ENCODE measurements at regions not wholly inside any gene's neighbourhood (a gene's known extent, or its start where the extent isn't known, plus 50 kb on each side); places are given as distances from the start of the nearest gene placed in this dataset.

GRCh38 chr10:57362811-57363210, 904.9 kb downstream of the IPMK start:
- intact Hi-C loops (cut with DNase I, micrococcal nuclease), result no loop called here
- Mint-ChIP-seq H3K4me3 (no peak overlapping the region), H3K27me3 (no peaks in the 10 kb centered on the region), H3K36me3 (ENCODE audit: low read depth) (no peaks in the 10 kb centered on the region), H3K4me1 (ENCODE audit: low read depth) (no peaks in the 10 kb centered on the region), H3K27ac (no peak overlapping the region), H3K9me3 (peaks cover under 1% of the 10 kb centered on the region)
- DNase-seq, result no peak
- CTCF ChIA-PET, result no interaction called here
- Histone ChIP-seq H3K4me3 (ENCODE audit: low read length) (no peak overlapping the region), H3K4me1 (ENCODE audit: insufficient read depth, low read length) (no peaks in the 10 kb centered on the region), H3K27me3 (ENCODE audit: control insufficient read depth in 1 of 2, insufficient read depth in 2 of 2, low read length in 2 of 2) (no peaks in the 10 kb centered on the region), H3K27ac (ENCODE audit: low read depth in 1 of 2, low read length in 2 of 2) (no peak overlapping the region), H3K9me3 (ENCODE audit: control insufficient read depth in 1 of 2, insufficient read depth in 1 of 2, low read length in 2 of 2) (no peaks in the 10 kb centered on the region), H3K36me3 (ENCODE audit: insufficient read depth, low read length) (no peaks in the 10 kb centered on the region)
- ATAC-seq (ENCODE audit: poor library complexity), result no peak
- no peak for TF ChIP-seq CTCF (IDR thresholded peaks at IDR 0.05)
- POLR2A ChIA-PET, result no interaction called here

GRCh38 chr10:57353403-57354003, 914.2 kb downstream of the IPMK start:
- no peak overlapping the region for H3K4me3 Mint-ChIP-seq
- ATAC-seq (ENCODE audit: poor library complexity) (no peak), DNase-seq (no peak)
- H3K4me1 Mint-ChIP-seq (ENCODE audit: low read depth), result no peaks in the 10 kb centered on the region
- no peaks in the 10 kb centered on the region for H3K36me3 ChIP-seq (ENCODE audit: insufficient read depth, low read length)
- H3K4me3 ChIP-seq (ENCODE audit: low read length), result no peak overlapping the region
- ChIA-PET CTCF (no interaction called here), POLR2A (no interaction called here)
- no peaks in the 10 kb centered on the region for H3K36me3 Mint-ChIP-seq (ENCODE audit: low read depth)
- peaks cover 0 to 9% of the 10 kb centered on the region in 2 experiments for H3K9me3 ChIP-seq (ENCODE audit: control insufficient read depth in 1 of 2, insufficient read depth in 1 of 2, low read length in 2 of 2)
- intact Hi-C loops (cut with DNase I, micrococcal nuclease), result no loop called here
- H3K9me3 Mint-ChIP-seq, result peaks cover 2% of the 10 kb centered on the region
- H3K27me3 Mint-ChIP-seq, result no peaks in the 10 kb centered on the region
- no peak overlapping the region for H3K27ac Mint-ChIP-seq
- H3K27ac ChIP-seq (ENCODE audit: low read depth in 1 of 2, low read length in 2 of 2), result no peak overlapping the region
- no peaks in the 10 kb centered on the region for H3K4me1 ChIP-seq (ENCODE audit: insufficient read depth, low read length)
- no peak for TF ChIP-seq CTCF (IDR thresholded peaks at IDR 0.05)
- no peaks in the 10 kb centered on the region for H3K27me3 ChIP-seq (ENCODE audit: control insufficient read depth in 1 of 2, insufficient read depth in 2 of 2, low read length in 2 of 2)

- no peak for TF ChIP-seq CTCF (IDR thresholded peaks at IDR 0.05)
- Histone ChIP-seq H3K36me3 (ENCODE audit: insufficient read depth, low read length) (no peaks in the 10 kb centered on the region), H3K4me3 (ENCODE audit: low read length) (no peak overlapping the region), H3K27me3 (ENCODE audit: control insufficient read depth in 1 of 2, insufficient read depth in 2 of 2, low read length in 2 of 2) (no peaks in the 10 kb centered on the region), H3K4me1 (ENCODE audit: insufficient read depth, low read length) (no peaks in the 10 kb centered on the region), H3K9me3 (ENCODE audit: control insufficient read depth in 1 of 2, insufficient read depth in 1 of 2, low read length in 2 of 2) (peaks cover 0 to 9% of the 10 kb centered on the region in 2 experiments), H3K27ac (ENCODE audit: low read depth in 1 of 2, low read length in 2 of 2) (no peak overlapping the region)
- no peaks in the 10 kb centered on the region for H3K27me3 Mint-ChIP-seq
- peaks cover 2% of the 10 kb centered on the region for H3K9me3 Mint-ChIP-seq
- DNase-seq (no peak), ATAC-seq (ENCODE audit: poor library complexity) (no peak)
- CTCF ChIA-PET, result no interaction called here
- H3K4me1 Mint-ChIP-seq (ENCODE audit: low read depth), result no peaks in the 10 kb centered on the region
- no peaks in the 10 kb centered on the region for H3K36me3 Mint-ChIP-seq (ENCODE audit: low read depth)
- H3K27ac Mint-ChIP-seq, result no peak overlapping the region
- no peak overlapping the region for H3K4me3 Mint-ChIP-seq
- intact Hi-C loops (cut with DNase I, micrococcal nuclease), result no loop called here
- POLR2A ChIA-PET, result no interaction called here
Measured at GRCh38 chr10:57351076-57351475, 916.6 kb downstream of the IPMK start.

Measured in CD4-positive, alpha-beta T cell (primary cell).